ENCODE measurements at regions not wholly inside any gene's neighbourhood (a gene's known extent, or its start where the extent isn't known, plus 50 kb on each side); places are given as distances from the start of the nearest gene placed in this dataset.
A peak's percentile ranks its signal among the peaks of the same experiment; 100 is the strongest.

DNA sequence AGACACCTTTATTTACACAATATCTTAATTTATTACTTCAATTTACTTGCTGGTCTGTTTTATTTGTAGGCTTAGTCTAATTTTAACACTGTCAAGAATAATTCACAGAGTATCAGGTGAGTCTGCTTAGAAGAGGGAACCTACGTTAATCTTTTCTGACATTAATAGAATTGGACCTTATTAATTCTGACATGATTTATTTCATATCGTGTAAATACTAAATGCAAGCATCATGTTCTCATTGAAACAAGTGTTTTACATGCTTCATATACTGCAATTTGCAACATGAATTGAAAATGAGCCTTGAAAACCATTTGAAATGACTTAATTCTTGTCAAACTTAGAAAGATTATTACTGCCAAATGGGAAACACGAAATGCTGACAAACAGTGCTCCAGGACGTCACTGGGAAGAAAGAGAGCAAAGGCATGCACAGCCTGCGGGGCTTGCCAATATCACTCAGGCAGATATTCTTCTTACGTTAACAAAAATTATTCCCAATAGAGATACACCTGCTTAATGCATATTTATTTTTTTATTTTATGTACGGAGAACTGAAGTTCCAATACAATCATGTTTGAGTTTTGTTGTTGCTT is 282.0 kb upstream of the AKR1E2 start:
- FAIRE-seq (peak; percentile 59), DNase-seq (ENCODE audit: low read depth, low spot score) (no peak)
- Histone ChIP-seq H3K4me3 (ENCODE audit: control insufficient read depth in 2 of 3, extremely low read depth in 1 of 3, insufficient read depth in 2 of 3, low read depth in 1 of 3, low read length in 3 of 3) (no peak overlapping the region), H3K27me3 (ENCODE audit: control insufficient read depth, extremely low read depth, insufficient read depth, low read length) (no peaks in the 10 kb centered on the region), H3K9me3 (ENCODE audit: control insufficient read depth, low read depth, low read length) (peaks cover 3% of the 10 kb centered on the region), H3K27ac (ENCODE audit: control insufficient read depth, insufficient read depth, low read length) (no peak overlapping the region), H3K9ac (ENCODE audit: control insufficient read depth, extremely low read depth, insufficient read depth, low read length) (no peak overlapping the region), H3K36me3 (ENCODE audit: control insufficient read depth in 2 of 2, extremely low read depth in 1 of 2, insufficient read depth in 2 of 2, low read length in 2 of 2) (no peaks in the 10 kb centered on the region), H3K4me2 (ENCODE audit: control insufficient read depth, extremely low read depth, insufficient read depth, low read depth, low read length) (peak overlapping the region; percentile 45), H2AFZ (ENCODE audit: control insufficient read depth, low read length) (peak overlapping the region; percentile 67), H4K20me1 (ENCODE audit: control insufficient read depth, extremely low read depth, insufficient read depth, low read length) (no peaks in the 10 kb centered on the region), H3K9me1 (ENCODE audit: control insufficient read depth, extremely low read depth, insufficient read depth, low read length) (no peaks in the 10 kb centered on the region), H3K4me1 (ENCODE audit: control insufficient read depth, extremely low read depth, insufficient read depth, low read length) (peaks cover 24% of the 10 kb centered on the region), H3K79me2 (ENCODE audit: control insufficient read depth, insufficient read depth, low read length) (no peaks in the 10 kb centered on the region)
- TF ChIP-seq, protein P1, sequence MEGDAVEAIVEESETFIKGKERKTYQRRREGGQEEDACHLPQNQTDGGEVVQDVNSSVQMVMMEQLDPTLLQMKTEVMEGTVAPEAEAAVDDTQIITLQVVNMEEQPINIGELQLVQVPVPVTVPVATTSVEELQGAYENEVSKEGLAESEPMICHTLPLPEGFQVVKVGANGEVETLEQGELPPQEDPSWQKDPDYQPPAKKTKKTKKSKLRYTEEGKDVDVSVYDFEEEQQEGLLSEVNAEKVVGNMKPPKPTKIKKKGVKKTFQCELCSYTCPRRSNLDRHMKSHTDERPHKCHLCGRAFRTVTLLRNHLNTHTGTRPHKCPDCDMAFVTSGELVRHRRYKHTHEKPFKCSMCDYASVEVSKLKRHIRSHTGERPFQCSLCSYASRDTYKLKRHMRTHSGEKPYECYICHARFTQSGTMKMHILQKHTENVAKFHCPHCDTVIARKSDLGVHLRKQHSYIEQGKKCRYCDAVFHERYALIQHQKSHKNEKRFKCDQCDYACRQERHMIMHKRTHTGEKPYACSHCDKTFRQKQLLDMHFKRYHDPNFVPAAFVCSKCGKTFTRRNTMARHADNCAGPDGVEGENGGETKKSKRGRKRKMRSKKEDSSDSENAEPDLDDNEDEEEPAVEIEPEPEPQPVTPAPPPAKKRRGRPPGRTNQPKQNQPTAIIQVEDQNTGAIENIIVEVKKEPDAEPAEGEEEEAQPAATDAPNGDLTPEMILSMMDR (optimal IDR thresholded peaks at IDR 0.05 in 1 of 3, IDR thresholded peaks at IDR 0.05 in 1 of 3, conservative IDR thresholded peaks at IDR 0.05 in 1 of 3; ENCODE audit: extremely low read depth in 1 of 3, insufficient read depth in 2 of 3, low read length in 3 of 3), result no peak
- TF ChIP-seq EZH2 (IDR thresholded peaks at IDR 0.05; ENCODE audit: low read length), result no peak
- dilution Hi-C loops (cut with MboI; ENCODE audit: extremely low pct_ligation_motif_present, low sequenced_read_pairs), result no loop called here

- H3K27me3 ChIP-seq (ENCODE audit: control insufficient read depth, extremely low read depth, insufficient read depth, low read length), result no peaks in the 10 kb centered on the region
- H3K4me3 ChIP-seq (ENCODE audit: control insufficient read depth in 2 of 3, extremely low read depth in 1 of 3, insufficient read depth in 2 of 3, low read depth in 1 of 3, low read length in 3 of 3), result no peak overlapping the region
- dilution Hi-C loops (cut with MboI; ENCODE audit: extremely low pct_ligation_motif_present, low sequenced_read_pairs), result no loop called here
- H3K79me2 ChIP-seq (ENCODE audit: control insufficient read depth, insufficient read depth, low read length), result no peaks in the 10 kb centered on the region
- peak; percentile 75 for DNase-seq (ENCODE audit: low read depth, low spot score)
- peak overlapping the region; percentile 44 for H3K4me2 ChIP-seq (ENCODE audit: control insufficient read depth, extremely low read depth, insufficient read depth, low read depth, low read length)
- no peaks in the 10 kb centered on the region for H4K20me1 ChIP-seq (ENCODE audit: control insufficient read depth, extremely low read depth, insufficient read depth, low read length)
- H3K9me1 ChIP-seq (ENCODE audit: control insufficient read depth, extremely low read depth, insufficient read depth, low read length), result no peaks in the 10 kb centered on the region
- no peaks in the 10 kb centered on the region for H3K36me3 ChIP-seq (ENCODE audit: control insufficient read depth in 2 of 2, extremely low read depth in 1 of 2, insufficient read depth in 2 of 2, low read length in 2 of 2)
- peak; percentile 100 for FAIRE-seq
- H3K27ac ChIP-seq (ENCODE audit: control insufficient read depth, insufficient read depth, low read length), result peak overlapping the region; percentile 93
- peaks cover 3% of the 10 kb centered on the region for H3K9me3 ChIP-seq (ENCODE audit: control insufficient read depth, low read depth, low read length)
- H3K4me1 ChIP-seq (ENCODE audit: control insufficient read depth, extremely low read depth, insufficient read depth, low read length), result peaks cover 18% of the 10 kb centered on the region
- peak overlapping the region; percentile 46 for H2AFZ ChIP-seq (ENCODE audit: control insufficient read depth, low read length)
- TF ChIP-seq EZH2 (IDR thresholded peaks at IDR 0.05; ENCODE audit: low read length), result no peak
- TF ChIP-seq, protein P1 (optimal IDR thresholded peaks at IDR 0.05 in 1 of 3, IDR thresholded peaks at IDR 0.05 in 1 of 3, conservative IDR thresholded peaks at IDR 0.05 in 1 of 3; ENCODE audit: extremely low read depth in 1 of 3, insufficient read depth in 2 of 3, low read length in 3 of 3), result peak; percentile 26 to 51 (median 46)
- peak overlapping the region; percentile 52 for H3K9ac ChIP-seq (ENCODE audit: control insufficient read depth, extremely low read depth, insufficient read depth, low read length)
Measured at GRCh38 chr10:4541292-4541691, 284.7 kb upstream of the AKR1E2 start.

Data from keratinocyte (primary cell).